ENCODE measurements at regions not wholly inside any gene's neighbourhood (a gene's known extent, or its start where the extent isn't known, plus 50 kb on each side); places are given as distances from the start of the nearest gene placed in this dataset.
"Not testable (repeated sequence)": the region's sequence is repeated elsewhere in the genome, so short reads cannot be mapped to it uniquely, and the experiment has no call there.

DNA sequence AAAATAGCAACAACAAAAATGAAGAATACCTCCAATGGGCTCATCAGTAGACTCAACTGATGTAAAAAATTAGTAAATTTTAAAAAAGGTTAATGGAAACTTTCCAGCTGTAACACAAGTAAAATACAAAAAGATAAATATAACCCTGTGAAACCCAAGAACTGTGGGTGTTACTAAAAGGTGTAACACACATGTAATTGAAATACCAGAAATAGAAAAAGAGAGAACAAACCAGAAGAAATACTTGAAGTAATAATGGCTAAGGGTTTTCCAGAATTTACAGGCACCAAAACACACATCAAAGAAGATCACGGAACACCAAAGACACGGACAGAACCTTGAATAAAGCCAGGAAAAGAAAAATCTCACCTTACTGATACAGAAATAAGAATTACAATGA lies 590.6 kb upstream of the RAB6C start:
- Histone ChIP-seq H3K9me3 (ENCODE audit: control insufficient read depth in 5 of 5, low read length in 5 of 5) (no peaks in the 10 kb centered on the region), H3K27ac (ENCODE audit: low read depth, low read length) (no peak overlapping the region), H3K4me1 (ENCODE audit: control insufficient read depth in 5 of 5, insufficient read depth in 5 of 5, low read length in 5 of 5) (no peaks in the 10 kb centered on the region), H3K4me3 (ENCODE audit: low read depth in 1 of 5, low read length in 5 of 5) (no peak overlapping the region), H3K9ac (ENCODE audit: low read length in 5 of 5) (no peak overlapping the region), H3K36me3 (ENCODE audit: control insufficient read depth in 5 of 5, insufficient read depth in 5 of 5, low read length in 5 of 5) (no peaks in the 10 kb centered on the region), H3K27me3 (ENCODE audit: control insufficient read depth in 5 of 5, insufficient read depth in 4 of 5, low read length in 5 of 5) (peaks cover 0 to 3% (median 0%) of the 10 kb centered on the region in 5 donors)

GRCh38 chr2:129393816-129394215 lies 585.6 kb upstream of the RAB6C start:
- no peak overlapping the region for H3K9ac ChIP-seq (ENCODE audit: low read length in 5 of 5)
- no peaks in the 10 kb centered on the region for H3K27me3 ChIP-seq (ENCODE audit: control insufficient read depth in 5 of 5, insufficient read depth in 4 of 5, low read length in 5 of 5)
- no peaks in the 10 kb centered on the region for H3K36me3 ChIP-seq (ENCODE audit: control insufficient read depth in 5 of 5, insufficient read depth in 5 of 5, low read length in 5 of 5)
- H3K9me3 ChIP-seq (ENCODE audit: control insufficient read depth in 5 of 5, low read length in 5 of 5) = no peaks in the 10 kb centered on the region
- H3K27ac ChIP-seq (ENCODE audit: low read depth, low read length) = no peak overlapping the region
- H3K4me3 ChIP-seq (ENCODE audit: low read depth in 1 of 5, low read length in 5 of 5) = no peak overlapping the region
- H3K4me1 ChIP-seq (ENCODE audit: control insufficient read depth in 5 of 5, insufficient read depth in 5 of 5, low read length in 5 of 5) = no peaks in the 10 kb centered on the region

DNA sequence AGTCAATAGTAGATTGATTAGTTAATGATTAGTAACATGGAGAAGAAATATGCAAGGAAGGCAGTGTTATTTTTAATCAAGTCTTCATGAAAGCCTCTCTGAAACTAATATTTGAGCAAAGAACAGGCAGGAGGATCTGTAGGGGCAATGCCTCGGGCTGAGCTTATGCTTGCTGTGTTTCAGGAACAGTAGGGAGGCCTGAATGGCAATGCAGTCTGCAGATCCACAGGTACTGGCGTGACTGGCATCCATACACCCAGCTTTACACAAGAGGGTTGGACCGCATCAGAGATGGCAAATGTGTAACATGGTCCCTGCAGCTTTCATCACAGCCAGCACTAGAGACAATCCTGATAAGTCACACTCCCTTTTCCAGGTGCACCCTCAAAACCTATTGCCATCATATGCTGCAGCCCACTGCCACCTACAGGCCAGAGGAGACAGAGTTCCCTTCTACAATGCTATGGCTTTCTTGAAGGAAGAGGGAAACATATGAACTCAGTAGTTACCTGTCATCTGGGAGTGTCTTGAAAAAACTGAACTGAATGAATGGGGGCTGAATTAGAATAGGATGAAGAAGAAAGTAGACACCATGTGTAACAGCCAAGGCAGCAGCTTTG lies 582.4 kb upstream of the RAB6C start:
- no peaks in the 10 kb centered on the region for H3K27me3 ChIP-seq (ENCODE audit: control insufficient read depth in 5 of 5, insufficient read depth in 4 of 5, low read length in 5 of 5)
- H3K9ac ChIP-seq (ENCODE audit: low read length in 5 of 5) = no peak overlapping the region
- H3K27ac ChIP-seq (ENCODE audit: low read depth, low read length) = no peak overlapping the region
- H3K9me3 ChIP-seq (ENCODE audit: control insufficient read depth in 5 of 5, low read length in 5 of 5) = no peaks in the 10 kb centered on the region
- H3K4me1 ChIP-seq (ENCODE audit: control insufficient read depth in 5 of 5, insufficient read depth in 5 of 5, low read length in 5 of 5) = peaks cover 0 to 3% (median 1%) of the 10 kb centered on the region in 5 donors
- no peaks in the 10 kb centered on the region for H3K36me3 ChIP-seq (ENCODE audit: control insufficient read depth in 5 of 5, insufficient read depth in 5 of 5, low read length in 5 of 5)
- no peak overlapping the region for H3K4me3 ChIP-seq (ENCODE audit: low read depth in 1 of 5, low read length in 5 of 5)

GRCh38 chr2:129400826-129401225 lies 578.6 kb upstream of the RAB6C start:
- H3K9ac ChIP-seq (ENCODE audit: low read length in 5 of 5) = no peak overlapping the region
- H3K27ac ChIP-seq (ENCODE audit: low read depth, low read length) = no peak overlapping the region
- H3K27me3 ChIP-seq (ENCODE audit: control insufficient read depth in 5 of 5, insufficient read depth in 4 of 5, low read length in 5 of 5) = no peaks in the 10 kb centered on the region
- no peaks in the 10 kb centered on the region for H3K9me3 ChIP-seq (ENCODE audit: control insufficient read depth in 5 of 5, low read length in 5 of 5)
- peaks cover 2 to 7% (median 5%) of the 10 kb centered on the region in 5 donors for H3K4me1 ChIP-seq (ENCODE audit: control insufficient read depth in 5 of 5, insufficient read depth in 5 of 5, low read length in 5 of 5)
- H3K36me3 ChIP-seq (ENCODE audit: control insufficient read depth in 5 of 5, insufficient read depth in 5 of 5, low read length in 5 of 5) = no peaks in the 10 kb centered on the region
- H3K4me3 ChIP-seq (ENCODE audit: low read depth in 1 of 5, low read length in 5 of 5) = no peak overlapping the region

DNA sequence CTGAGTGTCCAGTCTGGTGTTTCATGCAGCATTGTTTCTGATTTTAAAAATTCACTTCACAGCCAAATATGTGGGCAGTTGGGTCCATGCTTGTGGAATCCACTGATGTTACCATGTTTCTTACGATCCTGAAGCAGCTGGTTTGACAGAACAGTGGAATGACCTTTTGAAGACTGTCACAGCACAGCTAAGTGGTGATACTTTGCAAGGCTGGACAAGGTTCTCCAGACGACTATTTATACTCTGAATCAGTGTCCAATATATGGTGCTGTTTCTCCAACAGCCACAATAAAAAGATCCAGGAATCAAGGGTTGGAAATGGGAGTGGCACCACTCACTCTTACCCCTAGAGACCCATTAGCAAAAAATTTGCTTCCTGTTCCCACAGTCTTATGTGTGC lies 577.4 kb upstream of the RAB6C start:
- Histone ChIP-seq H3K9me3 (ENCODE audit: control insufficient read depth in 5 of 5, low read length in 5 of 5) (no peaks in the 10 kb centered on the region), H3K36me3 (ENCODE audit: control insufficient read depth in 5 of 5, insufficient read depth in 5 of 5, low read length in 5 of 5) (no peaks in the 10 kb centered on the region), H3K27ac (ENCODE audit: low read depth, low read length) (no peak overlapping the region), H3K4me1 (ENCODE audit: control insufficient read depth in 5 of 5, insufficient read depth in 5 of 5, low read length in 5 of 5) (peaks cover 2 to 7% (median 5%) of the 10 kb centered on the region in 5 donors), H3K27me3 (ENCODE audit: control insufficient read depth in 5 of 5, insufficient read depth in 4 of 5, low read length in 5 of 5) (no peaks in the 10 kb centered on the region), H3K9ac (ENCODE audit: low read length in 5 of 5) (no peak overlapping the region), H3K4me3 (ENCODE audit: low read depth in 1 of 5, low read length in 5 of 5) (no peak overlapping the region)

- Histone ChIP-seq H3K27ac (ENCODE audit: low read depth, low read length) (no peak overlapping the region), H3K4me3 (ENCODE audit: low read depth in 1 of 5, low read length in 5 of 5) (no peak overlapping the region), H3K27me3 (ENCODE audit: control insufficient read depth in 5 of 5, insufficient read depth in 4 of 5, low read length in 5 of 5) (no peaks in the 10 kb centered on the region), H3K4me1 (ENCODE audit: control insufficient read depth in 5 of 5, insufficient read depth in 5 of 5, low read length in 5 of 5) (peaks cover 2 to 7% (median 5%) of the 10 kb centered on the region in 5 donors), H3K9ac (ENCODE audit: low read length in 5 of 5) (no peak overlapping the region), H3K9me3 (ENCODE audit: control insufficient read depth in 5 of 5, low read length in 5 of 5) (peaks cover 0 to 5% (median 0%) of the 10 kb centered on the region in 5 donors), H3K36me3 (ENCODE audit: control insufficient read depth in 5 of 5, insufficient read depth in 5 of 5, low read length in 5 of 5) (no peaks in the 10 kb centered on the region)
Observed at GRCh38 chr2:129404000-129404685, 575.3 kb upstream of the RAB6C start.

GRCh38 chr2:129408570-129408969 lies 570.9 kb upstream of the RAB6C start:
- H3K9ac ChIP-seq (ENCODE audit: low read length in 5 of 5) = no peak overlapping the region
- H3K9me3 ChIP-seq (ENCODE audit: control insufficient read depth in 5 of 5, low read length in 5 of 5) = peaks cover 0 to 5% (median 0%) of the 10 kb centered on the region in 5 donors
- no peak overlapping the region for H3K4me3 ChIP-seq (ENCODE audit: low read depth in 1 of 5, low read length in 5 of 5)
- H3K27ac ChIP-seq (ENCODE audit: low read depth, low read length) = no peak overlapping the region
- H3K36me3 ChIP-seq (ENCODE audit: control insufficient read depth in 5 of 5, insufficient read depth in 5 of 5, low read length in 5 of 5) = no peaks in the 10 kb centered on the region
- peaks cover 0 to 2% (median 0%) of the 10 kb centered on the region in 5 donors for H3K4me1 ChIP-seq (ENCODE audit: control insufficient read depth in 5 of 5, insufficient read depth in 5 of 5, low read length in 5 of 5)
- H3K27me3 ChIP-seq (ENCODE audit: control insufficient read depth in 5 of 5, insufficient read depth in 4 of 5, low read length in 5 of 5) = no peaks in the 10 kb centered on the region

DNA sequence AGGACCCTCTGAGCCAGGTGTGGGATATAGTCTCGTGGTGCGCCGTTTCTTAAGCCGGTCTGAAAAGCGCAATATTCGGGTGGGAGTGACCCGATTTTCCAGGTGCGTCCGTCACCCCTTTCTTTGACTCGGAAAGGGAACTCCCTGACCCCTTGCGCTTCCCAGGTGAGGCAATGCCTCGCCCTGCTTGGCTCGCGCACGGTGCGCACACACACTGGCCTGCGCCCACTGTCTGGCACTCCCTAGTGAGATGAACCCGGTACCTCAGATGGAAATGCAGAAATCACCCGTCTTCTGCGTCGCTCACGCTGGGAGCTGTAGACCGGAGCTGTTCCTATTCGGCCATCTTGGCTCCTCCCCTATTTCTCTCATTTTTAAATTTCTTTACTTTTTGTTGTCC lies 562.4 kb upstream of the RAB6C start:
- H3K27ac ChIP-seq (ENCODE audit: low read depth, low read length); H3K9me3 ChIP-seq (ENCODE audit: control insufficient read depth in 5 of 5, low read length in 5 of 5); H3K4me3 ChIP-seq (ENCODE audit: low read depth in 1 of 5, low read length in 5 of 5); H3K4me1 ChIP-seq (ENCODE audit: control insufficient read depth in 5 of 5, insufficient read depth in 5 of 5, low read length in 5 of 5); H3K36me3 ChIP-seq (ENCODE audit: control insufficient read depth in 5 of 5, insufficient read depth in 5 of 5, low read length in 5 of 5); H3K27me3 ChIP-seq (ENCODE audit: control insufficient read depth in 5 of 5, insufficient read depth in 4 of 5, low read length in 5 of 5); H3K9ac ChIP-seq (ENCODE audit: low read length in 5 of 5): not testable (repeated sequence)

GRCh38 chr2:129422028-129422427 lies 557.4 kb upstream of the RAB6C start:
- H3K27ac ChIP-seq (ENCODE audit: low read depth, low read length) = no peak overlapping the region

DNA sequence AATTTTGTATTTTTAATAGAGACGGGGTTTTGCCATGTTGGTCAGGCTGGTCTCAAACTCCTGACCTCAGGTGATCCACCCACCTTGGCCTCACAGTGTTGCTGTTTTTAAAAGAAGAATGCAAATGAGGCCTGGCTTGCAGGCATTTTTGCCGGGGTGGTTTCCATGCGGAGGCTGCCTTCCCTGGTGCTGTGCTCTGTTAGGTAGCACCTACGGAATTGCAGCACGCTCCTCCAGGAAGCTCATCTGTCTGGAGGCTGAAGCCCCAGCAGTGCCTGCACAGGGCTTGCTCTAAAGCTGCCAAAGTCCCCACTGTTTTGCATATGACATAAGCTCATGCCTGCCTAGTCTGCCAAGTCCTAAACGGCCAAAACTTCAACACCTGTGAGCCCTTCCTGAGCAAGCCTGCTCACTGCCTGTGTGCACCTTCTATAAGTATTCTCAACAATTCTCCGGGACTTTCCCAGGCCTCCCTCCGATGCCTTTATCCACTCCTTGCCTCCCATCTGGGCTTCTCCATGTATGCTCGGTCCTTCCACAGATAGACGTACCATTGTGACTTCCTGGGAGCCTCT lies 551.3 kb upstream of the RAB6C start:
- H3K36me3 ChIP-seq (ENCODE audit: control insufficient read depth in 5 of 5, insufficient read depth in 5 of 5, low read length in 5 of 5) = no peaks in the 10 kb centered on the region
- H3K27ac ChIP-seq (ENCODE audit: low read depth, low read length) = no peak overlapping the region
- no peak overlapping the region for H3K4me3 ChIP-seq (ENCODE audit: low read depth in 1 of 5, low read length in 5 of 5)
- H3K27me3 ChIP-seq (ENCODE audit: control insufficient read depth in 5 of 5, insufficient read depth in 4 of 5, low read length in 5 of 5) = peaks cover 0 to 3% (median 0%) of the 10 kb centered on the region in 5 donors
- peaks cover 0 to 9% (median 0%) of the 10 kb centered on the region in 5 donors for H3K4me1 ChIP-seq (ENCODE audit: control insufficient read depth in 5 of 5, insufficient read depth in 5 of 5, low read length in 5 of 5)
- H3K9ac ChIP-seq (ENCODE audit: low read length in 5 of 5) = no peak overlapping the region
- no peaks in the 10 kb centered on the region for H3K9me3 ChIP-seq (ENCODE audit: control insufficient read depth in 5 of 5, low read length in 5 of 5)

More at GRCh38 chr2:129422028-129422427, 557.4 kb upstream of the RAB6C start:
- Histone ChIP-seq H3K4me3 (ENCODE audit: low read depth in 1 of 5, low read length in 5 of 5) (no peak overlapping the region), H3K4me1 (ENCODE audit: control insufficient read depth in 5 of 5, insufficient read depth in 5 of 5, low read length in 5 of 5) (no peaks in the 10 kb centered on the region), H3K9me3 (ENCODE audit: control insufficient read depth in 5 of 5, low read length in 5 of 5) (no peaks in the 10 kb centered on the region), H3K27me3 (ENCODE audit: control insufficient read depth in 5 of 5, insufficient read depth in 4 of 5, low read length in 5 of 5) (no peaks in the 10 kb centered on the region), H3K36me3 (ENCODE audit: control insufficient read depth in 5 of 5, insufficient read depth in 5 of 5, low read length in 5 of 5) (no peaks in the 10 kb centered on the region), H3K9ac (ENCODE audit: low read length in 5 of 5) (no peak overlapping the region)
